ENCODE measurements at regions not wholly inside any gene's neighbourhood (a gene's known extent, or its start where the extent isn't known, plus 50 kb on each side); places are given as distances from the start of the nearest gene placed in this dataset.
"Not testable (repeated sequence)": the region's sequence is repeated elsewhere in the genome, so short reads cannot be mapped to it uniquely, and the experiment has no call there.

GRCh38 chr7:131039836-131040235 lies 287.8 kb upstream of the MKLN1 start:
- no peak for DNase-seq (ENCODE audit: low spot score)

GRCh38 chr7:131040467-131040932 lies 287.2 kb upstream of the MKLN1 start:
- DNase-seq (ENCODE audit: low spot score) (peak; percentile 58), FAIRE-seq (peak; percentile 82)

More at GRCh38 chr7:131039836-131040235, 287.8 kb upstream of the MKLN1 start:
- no peak for FAIRE-seq

GRCh38 chr7:131041012-131041695 lies 286.5 kb upstream of the MKLN1 start:
- not testable (repeated sequence) for FAIRE-seq; DNase-seq (ENCODE audit: low spot score)

GRCh38 chr7:131042269-131043160 lies 285.2 kb upstream of the MKLN1 start:
- no peak for DNase-seq (ENCODE audit: low spot score)

GRCh38 chr7:131045526-131045925 lies 282.1 kb upstream of the MKLN1 start:
- FAIRE-seq (no peak), DNase-seq (ENCODE audit: low spot score) (no peak)

More at GRCh38 chr7:131042269-131043160, 285.2 kb upstream of the MKLN1 start:
- FAIRE-seq, result no peak

GRCh38 chr7:131046246-131046645 lies 281.4 kb upstream of the MKLN1 start:
- DNase-seq (ENCODE audit: low spot score), result no peak
- no peak for FAIRE-seq

- FAIRE-seq, result no peak
- no peak for DNase-seq (ENCODE audit: low spot score)
Measured at GRCh38 chr7:131047651-131048304, 279.9 kb upstream of the MKLN1 start.

- no peak for FAIRE-seq
- no peak for DNase-seq (ENCODE audit: low spot score)
Measured at GRCh38 chr7:131051304-131051703, 276.4 kb upstream of the MKLN1 start.

- FAIRE-seq (no peak), DNase-seq (ENCODE audit: low spot score) (no peak)
Measured at GRCh38 chr7:131052285-131052904, 275.3 kb upstream of the MKLN1 start.

- DNase-seq (ENCODE audit: low spot score) (no peak), FAIRE-seq (no peak)
Measured at GRCh38 chr7:131056007-131056406, 271.7 kb upstream of the MKLN1 start.

- DNase-seq (ENCODE audit: low spot score), result no peak
- FAIRE-seq, result no peak
Measured at GRCh38 chr7:131057015-131057793, 270.5 kb upstream of the MKLN1 start.

- no peak for DNase-seq (ENCODE audit: low spot score)
Measured at GRCh38 chr7:131057794-131058070, 269.9 kb upstream of the MKLN1 start.

GRCh38 chr7:131058561-131059288 lies 269.0 kb upstream of the MKLN1 start:
- DNase-seq (ENCODE audit: low spot score); FAIRE-seq: not testable (repeated sequence)

More at GRCh38 chr7:131057794-131058070, 269.9 kb upstream of the MKLN1 start:
- no peak for FAIRE-seq

GRCh38 chr7:131059401-131059800 lies 268.3 kb upstream of the MKLN1 start:
- DNase-seq (ENCODE audit: low spot score); FAIRE-seq: not testable (repeated sequence)

GRCh38 chr7:131061158-131061557 lies 266.5 kb upstream of the MKLN1 start:
- DNase-seq (ENCODE audit: low spot score) (no peak), FAIRE-seq (no peak)

- DNase-seq (ENCODE audit: low spot score) (no peak), FAIRE-seq (no peak)
Measured at GRCh38 chr7:131061818-131062217, 265.9 kb upstream of the MKLN1 start.

GRCh38 chr7:131066635-131067034 lies 261.0 kb upstream of the MKLN1 start:
- FAIRE-seq (no peak), DNase-seq (ENCODE audit: low spot score) (no peak)

GRCh38 chr7:131067220-131067619 lies 260.5 kb upstream of the MKLN1 start:
- no peak for FAIRE-seq
- DNase-seq (ENCODE audit: low spot score), result no peak

- no peak for DNase-seq (ENCODE audit: low spot score)
- FAIRE-seq, result no peak
Measured at GRCh38 chr7:131068604-131069021, 259.1 kb upstream of the MKLN1 start.

All from RCC 7860 (cell line).